BLaER1 treated with 17β-estradiol and CSF1 and Interleukin-3, amounts not matched to agents 10 nM and 100 nM (cell line): ENCODE measurements at regions not wholly inside any gene's neighbourhood (a gene's known extent, or its start where the extent isn't known, plus 50 kb on each side); places are given as distances from the start of the nearest gene placed in this dataset.

Experiments
- H3K27ac ChIP-seq, 11 experiments: shearing (Covaris generic); formaldehyde crosslinking; 2 replicates each; pipeline ENCODE4 v1.8.1; 2022
- H3K27me3 ChIP-seq, 11 experiments: shearing (Covaris generic); formaldehyde crosslinking; 2 replicates each; pipeline ENCODE4 v1.8.1; 2022
- H3K36me3 ChIP-seq, 11 experiments: shearing (Covaris generic); formaldehyde crosslinking; 2 replicates each; pipeline ENCODE4 v1.8.1; 2022
- H3K4me1 ChIP-seq, 10 experiments: shearing (Covaris generic); formaldehyde crosslinking; 2 replicates each; pipeline ENCODE4 v1.8.1; 2022
- H3K4me2 ChIP-seq, 11 experiments: shearing (Covaris generic); formaldehyde crosslinking; 2 replicates each; pipeline ENCODE4 v1.8.1; 2022
- H3K4me3 ChIP-seq, 10 experiments: shearing (Covaris generic); formaldehyde crosslinking; 2 replicates each; pipeline ENCODE4 v1.8.1; 2022
- H3K9ac ChIP-seq, 11 experiments: shearing (Covaris generic); formaldehyde crosslinking; 2 replicates each; pipeline ENCODE4 v1.8.1; 2022
- H3K9me3 ChIP-seq, 11 experiments: shearing (Covaris generic); formaldehyde crosslinking; replicated peaks in 1 of 11; 2 replicates each; pipeline ENCODE4 v1.8.1; 2022
- H4K20me1 ChIP-seq, 11 experiments: shearing (Covaris generic); formaldehyde crosslinking; 2 replicates each; pipeline ENCODE4 v1.8.1; 2022
- Cebpa-rat ChIP-seq, 11 experiments: shearing (Covaris generic); IDR thresholded peaks; 2 replicates each; pipeline ENCODE4 v1.8.1; 2022

GRCh38 chr12:98294051-98294805, 221.2 kb upstream of the TMPO start:
- Histone ChIP-seq H3K4me2 (no peak overlapping the region), H4K20me1 (no peaks in the 10 kb centered on the region), H3K4me1 (no peaks in the 10 kb centered on the region), H3K27me3 (no peaks in the 10 kb centered on the region), H3K9ac (no peak overlapping the region), H3K36me3 (no peaks in the 10 kb centered on the region), H3K9me3 (no peaks in the 10 kb centered on the region), H3K27ac (no peak overlapping the region), H3K4me3 (no peak overlapping the region)
- no peak for TF ChIP-seq Cebpa-rat (IDR thresholded peaks at IDR 0.05)

DNA sequence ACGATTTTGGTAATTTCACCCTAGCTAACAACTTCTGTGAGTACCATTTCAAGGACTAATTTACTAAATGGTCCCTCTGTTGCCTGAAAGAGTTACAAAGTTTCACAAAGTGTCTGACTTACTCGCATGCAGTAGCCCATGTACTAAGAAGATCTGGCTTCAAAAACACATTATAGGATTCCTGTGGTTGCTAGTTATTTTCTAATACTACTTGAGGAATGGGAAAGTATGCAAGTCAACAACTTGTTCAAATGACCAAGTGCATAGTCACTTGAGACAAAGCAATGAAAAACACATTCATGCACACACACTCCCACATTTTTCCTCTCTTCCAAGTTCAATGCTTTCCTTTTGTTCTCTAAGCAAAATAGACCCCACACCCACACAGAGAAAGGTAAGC, 219.7 kb upstream of the TMPO start:
- Histone ChIP-seq H3K36me3 (no peaks in the 10 kb centered on the region), H3K4me3 (no peak overlapping the region), H4K20me1 (no peaks in the 10 kb centered on the region), H3K9ac (no peak overlapping the region), H3K4me2 (no peak overlapping the region), H3K27me3 (no peaks in the 10 kb centered on the region), H3K9me3 (no peaks in the 10 kb centered on the region), H3K27ac (no peak overlapping the region), H3K4me1 (no peaks in the 10 kb centered on the region)
- TF ChIP-seq Cebpa-rat (IDR thresholded peaks at IDR 0.05), result no peak

GRCh38 chr12:98296462-98297079, 218.8 kb upstream of the TMPO start:
- no peak for TF ChIP-seq Cebpa-rat (IDR thresholded peaks at IDR 0.05)
- H3K36me3 ChIP-seq, result no peaks in the 10 kb centered on the region
- H3K4me2 ChIP-seq, result no peak overlapping the region
- no peak overlapping the region for H3K9ac ChIP-seq
- no peaks in the 10 kb centered on the region for H3K4me1 ChIP-seq
- H3K4me3 ChIP-seq, result no peak overlapping the region
- no peak overlapping the region for H3K27ac ChIP-seq
- no peaks in the 10 kb centered on the region for H4K20me1 ChIP-seq
- H3K27me3 ChIP-seq, result no peaks in the 10 kb centered on the region
- H3K9me3 ChIP-seq, result no peaks in the 10 kb centered on the region

DNA sequence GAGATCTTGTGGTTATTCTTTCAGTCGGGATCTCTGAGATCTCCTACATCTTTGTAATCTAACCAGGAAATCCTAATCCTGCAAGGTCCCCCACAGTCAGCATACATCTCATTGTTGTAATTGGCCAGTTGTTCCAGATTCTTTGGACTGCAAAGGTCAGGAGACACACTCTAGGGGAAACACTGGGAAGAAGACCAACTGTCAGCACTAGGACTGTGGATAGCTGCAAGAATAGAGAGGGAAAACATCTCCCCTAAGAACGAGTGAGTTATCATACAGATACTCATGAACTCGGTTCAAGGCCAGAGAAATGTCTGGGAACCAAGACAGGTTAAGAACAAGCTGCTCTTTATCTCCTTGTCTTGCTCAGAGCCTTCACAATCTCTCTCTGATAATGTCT, 217.9 kb upstream of the TMPO start:
- Histone ChIP-seq H3K9ac (no peak overlapping the region), H3K27me3 (no peaks in the 10 kb centered on the region), H3K4me3 (no peak overlapping the region), H3K27ac (no peak overlapping the region), H4K20me1 (no peaks in the 10 kb centered on the region), H3K4me1 (no peaks in the 10 kb centered on the region), H3K36me3 (no peaks in the 10 kb centered on the region), H3K4me2 (no peak overlapping the region), H3K9me3 (no peaks in the 10 kb centered on the region)
- TF ChIP-seq Cebpa-rat (IDR thresholded peaks at IDR 0.05), result no peak

- Histone ChIP-seq H3K4me1 (no peaks in the 10 kb centered on the region), H3K9ac (no peak overlapping the region), H3K4me2 (no peak overlapping the region), H3K27ac (no peak overlapping the region), H3K27me3 (no peaks in the 10 kb centered on the region), H4K20me1 (no peaks in the 10 kb centered on the region), H3K36me3 (peaks cover 0 to 39% (median 0%) of the 10 kb centered on the region in 11 experiments; a peak in 3 of 22 replicates), H3K4me3 (no peak overlapping the region), H3K9me3 (peaks cover 0 to 14% (median 7%) of the 10 kb centered on the region in 11 experiments; a peak in 6 of 22 replicates)
- no peak for TF ChIP-seq Cebpa-rat (IDR thresholded peaks at IDR 0.05)
These were observed 207.2 kb upstream of the TMPO start for GRCh38 chr12:98308141-98308540.

DNA sequence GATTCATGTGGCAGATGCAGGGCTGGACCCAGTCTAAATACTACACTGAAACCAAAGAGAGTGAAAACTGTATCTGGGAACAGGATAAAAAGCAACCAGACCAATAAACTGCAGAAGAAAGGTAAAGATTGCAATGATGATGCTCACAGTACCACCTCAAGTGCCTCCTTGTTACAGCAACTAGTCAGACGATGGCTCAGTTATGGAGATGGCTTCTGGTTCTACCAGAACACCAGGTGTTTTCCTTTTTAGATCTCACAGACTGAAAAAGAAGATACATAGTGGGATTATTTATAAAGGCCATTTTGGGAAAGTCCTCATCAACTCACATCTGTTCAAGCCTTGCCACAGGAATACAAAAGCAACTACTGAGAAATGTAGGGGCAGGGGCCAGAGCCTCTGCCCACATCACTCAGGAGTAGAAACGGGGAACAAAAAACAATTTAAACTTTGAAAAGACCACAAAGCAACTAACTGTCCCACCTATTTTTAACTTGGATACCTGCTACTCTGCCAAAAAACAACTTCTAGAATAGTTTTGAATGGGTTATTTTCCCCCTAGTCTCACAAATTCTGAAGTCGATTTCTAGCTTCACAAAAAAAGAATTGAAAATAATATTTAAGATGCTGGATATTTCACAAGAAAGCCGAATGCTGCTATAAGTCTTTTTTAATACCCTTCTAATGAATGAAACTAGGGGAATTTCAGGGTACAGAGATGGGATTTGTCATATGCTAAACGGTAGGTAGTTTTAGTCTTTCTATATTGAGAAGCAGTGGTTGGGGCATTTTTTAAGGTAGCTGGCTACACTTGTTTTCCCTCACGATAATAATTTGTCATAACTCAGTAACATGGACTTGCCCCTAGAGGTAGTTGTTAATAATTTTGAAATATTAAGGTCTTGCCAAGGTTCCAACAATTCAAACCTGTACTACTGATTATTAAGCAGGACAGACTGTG, 197.2 kb upstream of the TMPO start:
- H3K36me3 ChIP-seq, result no peaks in the 10 kb centered on the region
- no peak overlapping the region for H3K27ac ChIP-seq
- H4K20me1 ChIP-seq, result no peaks in the 10 kb centered on the region
- no peaks in the 10 kb centered on the region for H3K27me3 ChIP-seq
- no peak for TF ChIP-seq Cebpa-rat (IDR thresholded peaks at IDR 0.05)
- H3K4me3 ChIP-seq, result no peak overlapping the region
- 0 out of 22 replicates have a peak, but pooled peaks cover 0 to 5% (median 0%) of the 10 kb centered on the region in 11 experiments for H3K9me3 ChIP-seq
- H3K4me1 ChIP-seq, result no peaks in the 10 kb centered on the region
- no peak overlapping the region for H3K4me2 ChIP-seq
- no peak overlapping the region for H3K9ac ChIP-seq

DNA sequence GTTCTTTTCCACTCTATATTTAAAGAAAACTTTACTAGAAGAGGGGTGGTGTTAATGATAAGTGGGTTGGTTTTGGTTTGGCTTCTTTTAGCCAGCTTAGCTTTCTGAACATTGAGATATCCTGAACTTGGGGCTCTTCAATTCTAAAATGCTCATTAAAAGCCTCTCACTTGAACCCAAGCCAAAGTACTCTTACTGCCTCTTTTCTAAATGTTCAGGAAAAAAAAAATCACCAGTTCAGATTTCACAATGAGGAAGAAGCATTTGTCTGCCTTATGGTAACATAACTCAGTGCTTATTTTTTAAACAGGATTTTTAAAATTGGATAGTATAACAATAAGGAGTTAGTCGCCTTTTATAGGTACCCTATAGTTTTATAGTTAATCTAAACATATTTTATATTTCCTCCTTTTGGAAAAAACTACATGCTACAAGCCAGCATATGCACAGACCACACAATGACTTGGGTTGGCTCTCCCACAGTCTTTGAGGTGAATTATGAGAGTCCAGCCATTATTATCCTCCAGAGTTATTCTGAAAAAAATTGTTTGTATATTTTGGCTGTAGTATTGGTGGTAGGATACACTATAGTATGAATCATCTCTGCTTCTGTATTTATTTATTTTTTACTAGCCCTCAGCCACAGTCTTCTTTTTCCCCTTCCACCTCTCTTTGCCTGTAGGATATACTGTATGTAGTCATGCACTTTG, 195.5 kb upstream of the TMPO start:
- H3K27ac ChIP-seq, result no peak overlapping the region
- H3K36me3 ChIP-seq, result peaks cover 0 to 4% (median 0%) of the 10 kb centered on the region in 11 experiments; a peak in 1 of 22 replicates
- H3K4me3 ChIP-seq, result no peak overlapping the region
- H3K4me2 ChIP-seq, result no peak overlapping the region
- no peak overlapping the region for H3K9ac ChIP-seq
- TF ChIP-seq Cebpa-rat (IDR thresholded peaks at IDR 0.05), result no peak
- no peaks in the 10 kb centered on the region for H3K27me3 ChIP-seq
- peaks cover 0 to 5% (median 0%) of the 10 kb centered on the region in 10 experiments; a peak in 5 of 20 replicates for H3K4me1 ChIP-seq
- no peaks in the 10 kb centered on the region for H4K20me1 ChIP-seq
- peaks cover 0 to 16% (median 9%) of the 10 kb centered on the region in 11 experiments; a peak in 11 of 22 replicates for H3K9me3 ChIP-seq

- Histone ChIP-seq H3K36me3 (peaks cover 0 to 14% (median 0%) of the 10 kb centered on the region in 11 experiments; a peak in 4 of 22 replicates), H3K4me2 (peak overlapping the region in 1 of 11 experiments; percentile 7; a peak in 1 of 22 replicates), H4K20me1 (no peaks in the 10 kb centered on the region), H3K27me3 (no peaks in the 10 kb centered on the region), H3K4me1 (peaks cover 0 to 6% (median 0%) of the 10 kb centered on the region in 10 experiments; a peak in 5 of 20 replicates), H3K9ac (no peak overlapping the region), H3K9me3 (peaks cover 0 to 21% (median 11%) of the 10 kb centered on the region in 11 experiments; a peak in 11 of 22 replicates), H3K27ac (no peak overlapping the region), H3K4me3 (no peak overlapping the region)
- no peak for TF ChIP-seq Cebpa-rat (IDR thresholded peaks at IDR 0.05)
These were observed 190.4 kb upstream of the TMPO start for GRCh38 chr12:98325003-98325402.
